GM19328 (cell line): ENCODE measurements at regions not wholly inside any gene's neighbourhood (a gene's known extent, or its start where the extent isn't known, plus 50 kb on each side); places are given as distances from the start of the nearest gene placed in this dataset.

Experiments used
- ATAC-seq: cut with Tn5 transposase; IDR thresholded peaks from one replicate; pipeline ENCODE4 v1.9.1; 2021; ENCODE audit warnings: mild to moderate bottlenecking, moderate library complexity; ENCODE audit not compliant: unreplicated experiment

- ATAC-seq: no peak
These were observed 735.8 kb upstream of the WWC1 start for GRCh38 chr5:167555565-167556166.

GRCh38 chr5:167557359-167557758 is 734.1 kb upstream of the WWC1 start:
- no peak for ATAC-seq

- no peak for ATAC-seq
These were observed 729.6 kb upstream of the WWC1 start for GRCh38 chr5:167561796-167562195.

DNA sequence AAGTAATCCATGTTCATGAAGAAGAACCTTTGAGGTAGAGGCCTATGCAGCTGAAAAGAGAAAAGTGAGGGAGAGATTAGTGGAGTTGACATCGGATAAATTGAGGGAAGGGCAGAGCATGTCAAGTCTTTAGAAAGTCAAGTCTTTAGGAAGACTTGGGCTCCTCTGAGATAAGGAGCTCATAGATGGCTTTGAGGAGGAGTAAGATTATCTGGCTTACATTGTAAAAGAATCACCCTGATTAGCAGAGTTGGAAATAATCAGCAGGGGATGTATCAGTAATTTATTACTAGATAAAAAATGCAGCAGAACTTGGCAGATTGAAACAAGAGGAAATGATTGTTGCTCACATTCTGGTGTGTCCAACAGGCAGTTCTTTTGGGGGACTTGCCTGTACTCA is 727.2 kb upstream of the WWC1 start:
- no peak for ATAC-seq

- ATAC-seq: no peak
These were observed 726.1 kb upstream of the WWC1 start for GRCh38 chr5:167565189-167565954.

GRCh38 chr5:167570431-167570830 is 721.0 kb upstream of the WWC1 start:
- ATAC-seq: no peak

GRCh38 chr5:167571824-167572223 is 719.6 kb upstream of the WWC1 start:
- ATAC-seq: no peak

- ATAC-seq: no peak
These were observed 717.9 kb upstream of the WWC1 start for GRCh38 chr5:167573370-167574127.

GRCh38 chr5:167574464-167574863 is 717.0 kb upstream of the WWC1 start:
- ATAC-seq: no peak

- no peak for ATAC-seq
These were observed 716.1 kb upstream of the WWC1 start for GRCh38 chr5:167575330-167575729.

- no peak for ATAC-seq
These were observed 715.3 kb upstream of the WWC1 start for GRCh38 chr5:167576126-167576525.

DNA sequence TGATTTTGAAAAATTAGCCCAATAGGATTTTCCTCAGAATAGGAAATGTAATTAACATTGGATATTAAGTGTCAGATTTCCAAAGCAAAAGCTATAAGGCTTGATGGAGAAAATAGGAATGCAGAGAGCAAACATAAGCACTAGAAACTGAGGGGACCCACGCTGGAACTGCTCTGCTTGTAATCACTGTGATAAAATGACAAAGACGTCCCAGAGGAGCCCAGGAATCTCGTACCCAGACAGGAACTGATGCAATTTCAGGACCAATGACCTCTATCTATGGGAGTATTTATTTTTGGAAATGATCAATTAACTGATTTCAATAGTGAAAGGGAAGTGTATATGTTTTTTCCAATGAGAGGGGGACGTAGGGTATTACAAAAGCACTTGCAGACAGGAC is 714.5 kb upstream of the WWC1 start:
- no peak for ATAC-seq

DNA sequence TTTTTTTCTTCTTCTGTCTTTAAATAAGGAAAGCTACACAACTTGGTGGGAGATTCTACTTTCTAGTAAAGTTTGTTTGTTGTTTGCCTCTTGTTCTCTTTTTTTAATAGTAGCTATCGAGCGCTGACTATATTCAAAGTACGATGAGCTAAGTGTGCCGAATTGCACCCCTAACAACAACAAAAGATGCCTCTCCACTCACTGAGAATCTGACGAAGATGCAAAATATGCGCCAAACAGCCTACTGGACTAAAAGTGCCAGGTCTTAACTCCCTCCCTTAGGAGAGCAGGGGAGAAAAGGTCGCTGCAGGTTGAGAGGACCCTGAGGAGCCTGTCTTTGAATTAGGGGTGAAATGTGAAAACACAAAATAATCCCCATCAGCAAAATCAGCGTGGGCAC is 713.8 kb upstream of the WWC1 start:
- no peak for ATAC-seq

DNA sequence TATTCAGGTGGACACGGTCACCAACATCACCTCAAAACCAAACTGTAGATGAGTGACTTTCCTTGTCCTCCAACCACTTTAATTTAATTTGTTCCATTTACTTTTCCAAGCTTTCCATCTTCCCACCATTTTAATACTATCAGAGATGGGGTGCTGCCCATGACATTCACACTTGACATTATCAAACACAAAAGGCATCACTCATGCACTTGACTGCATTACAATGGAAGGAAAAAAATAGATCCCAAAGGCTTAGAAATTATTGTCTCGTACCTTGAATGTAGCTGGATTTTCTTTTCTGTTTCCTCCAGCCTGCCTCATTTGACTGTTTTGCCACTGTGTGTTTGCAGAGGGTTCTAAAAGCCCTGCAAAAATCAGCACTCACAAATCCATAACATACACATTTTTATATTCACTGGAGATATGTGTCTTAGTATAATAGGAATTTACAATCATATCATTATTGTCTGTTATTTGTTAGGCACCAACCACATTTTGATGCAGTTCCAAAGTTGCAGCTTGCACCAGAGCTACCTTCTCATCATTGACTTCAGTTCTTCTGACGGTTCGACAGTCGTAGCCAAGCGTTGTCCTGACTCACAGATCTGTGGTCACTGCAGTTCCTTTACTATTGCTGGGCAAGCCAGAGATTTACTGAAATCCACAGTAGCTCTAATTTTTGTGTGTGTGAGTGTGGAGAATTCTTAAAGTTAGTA is 712.3 kb upstream of the WWC1 start:
- no peak for ATAC-seq

DNA sequence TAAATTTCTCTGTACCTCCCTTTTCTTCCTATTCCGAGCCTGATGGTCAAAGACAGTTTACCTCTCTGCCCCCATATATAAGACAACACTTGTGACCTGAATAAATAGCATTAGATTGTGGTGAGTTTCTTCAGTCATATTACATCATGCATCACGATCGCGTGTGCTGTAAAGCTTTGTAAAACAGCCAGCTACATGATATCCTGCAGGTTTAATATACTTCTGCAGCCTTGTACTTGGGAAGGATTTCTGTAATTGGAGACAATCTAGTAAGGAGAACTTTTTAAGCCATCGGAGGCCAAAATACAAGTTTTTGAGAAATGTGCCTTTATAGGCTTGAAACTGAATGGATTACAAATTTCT is 711.8 kb upstream of the WWC1 start:
- no peak for ATAC-seq

DNA sequence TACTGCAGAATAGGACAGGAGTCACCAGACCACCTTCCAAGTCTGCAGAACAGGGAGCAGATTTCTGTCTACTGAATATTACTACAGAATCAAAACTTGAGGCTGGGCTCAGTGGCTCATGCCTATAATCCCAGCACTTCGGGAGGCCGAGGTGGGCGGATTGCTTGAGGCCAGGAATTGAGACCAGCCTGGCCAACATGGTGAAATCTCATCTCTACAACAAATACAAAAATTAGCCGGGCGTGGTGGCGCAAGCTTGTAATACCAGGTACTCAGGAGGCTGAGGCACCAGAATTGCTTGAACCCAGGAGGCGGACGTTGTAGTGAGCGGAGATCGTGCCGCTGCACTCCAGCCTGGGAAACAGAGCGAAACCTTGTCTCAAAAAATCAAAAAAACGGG is 710.8 kb upstream of the WWC1 start:
- ATAC-seq: no peak

GRCh38 chr5:167582283-167582682 is 709.2 kb upstream of the WWC1 start:
- no peak for ATAC-seq

- ATAC-seq: no peak
These were observed 708.6 kb upstream of the WWC1 start for GRCh38 chr5:167582886-167583285.

- no peak for ATAC-seq
These were observed 706.3 kb upstream of the WWC1 start for GRCh38 chr5:167585184-167585583.

DNA sequence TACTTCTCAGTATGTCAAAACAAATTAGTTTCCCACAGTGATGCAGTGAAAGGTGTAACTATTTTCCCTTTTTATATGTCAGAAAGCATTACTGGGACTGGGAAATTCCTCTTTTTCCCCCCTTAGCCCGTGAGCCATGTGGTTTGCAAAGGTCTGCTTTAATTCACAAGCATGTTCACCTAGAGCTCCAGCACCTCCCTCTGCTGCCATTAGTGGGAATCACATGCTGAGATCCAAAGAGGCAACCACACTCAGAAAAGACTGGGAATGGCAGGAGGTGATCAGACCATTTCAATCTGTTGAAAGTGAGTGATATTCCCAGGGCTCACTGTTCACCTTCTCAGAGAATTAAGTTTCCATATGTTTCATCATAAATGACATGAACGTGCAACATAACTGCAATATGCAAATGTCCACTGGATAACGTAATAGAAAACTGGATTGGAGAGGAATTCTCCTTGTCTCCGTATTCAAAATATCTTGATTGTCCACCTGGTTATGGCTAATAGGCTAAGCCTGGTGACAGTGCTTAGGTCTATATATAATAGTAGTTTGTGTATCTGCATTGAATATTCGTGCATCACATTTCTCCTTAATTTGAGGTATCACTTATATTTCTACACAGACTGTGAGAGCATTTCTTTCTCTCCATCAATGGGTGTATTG is 703.5 kb upstream of the WWC1 start:
- ATAC-seq: no peak

DNA sequence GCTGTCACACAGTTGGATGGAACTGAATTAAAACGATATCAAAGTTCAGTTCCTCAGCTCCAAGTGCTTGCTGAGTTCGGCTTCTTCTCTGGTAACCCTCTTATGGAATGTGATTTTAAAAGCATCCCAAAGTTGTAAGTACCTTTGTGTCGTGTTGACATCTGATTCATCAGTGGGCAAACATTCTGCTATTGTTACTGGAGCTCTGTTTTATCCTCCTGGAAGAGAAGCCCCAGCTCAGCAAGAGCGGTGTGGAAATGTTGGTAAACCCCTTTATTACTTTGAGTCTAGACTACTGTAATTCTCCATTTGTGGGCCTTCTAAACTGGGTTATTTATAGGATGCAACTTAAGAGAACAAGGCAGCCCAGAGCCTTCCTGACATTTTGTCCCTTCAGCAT is 699.3 kb upstream of the WWC1 start:
- no peak for ATAC-seq
